PC-3 (cell line): ENCODE measurements at regions not wholly inside any gene's neighbourhood (a gene's known extent, or its start where the extent isn't known, plus 50 kb on each side); places are given as distances from the start of the nearest gene placed in this dataset.

ENCODE experiments used
- ATAC-seq: fragments of 200-7000 bp; cut with Tn5 transposase; 2 replicates; pipeline ENCODE4 v1.9.1; 2020; ENCODE audit warnings: mild to moderate bottlenecking, moderate library complexity
- BruUV-seq: library from RNA; stranded (reverse); fragments of 400-500 nt; replicated peaks from 2 replicates; lab custom pipeline; 2021; lab: Mats Ljungman, UMichigan
- CTCF ChIA-PET: fragments of 300-600 bp; sonication (Branson Sonifier 250); formaldehyde crosslinking; loops from one replicate; lab custom pipeline; 2022; ENCODE audit warnings: antibody characterized with exemption; lab: Charles Lee
- POLR2A ChIA-PET: fragments of 300-600 bp; sonication (Branson Sonifier 250); formaldehyde crosslinking; loops from one replicate; lab custom pipeline; 2022; ENCODE audit warnings: antibody characterized with exemption; ENCODE audit not compliant: unreplicated experiment; lab: Charles Lee
- DNase-seq: peaks from one replicate; pipeline ENCODE4 v3.0.0-alpha.2; 2015
- H2AFZ ChIP-seq: fragments of 300-600 bp; sonication (generic); 2 replicates; pipeline ENCODE4 v1.6.0; 2016; ENCODE audit warnings: antibody characterized with exemption, low read length
- H3F3A ChIP-seq: fragments of 300-600 bp; sonication (generic); one replicate; pipeline ENCODE4 v1.6.0; 2017; ENCODE audit warnings: antibody characterized with exemption, low read length, control low read depth, mild to moderate bottlenecking; ENCODE audit not compliant: unreplicated experiment
- H3K27ac ChIP-seq: fragments of 300-600 bp; sonication (generic); 2 replicates; pipeline ENCODE4 v1.5.1; 2016; ENCODE audit warnings: mild to moderate bottlenecking, low read length
- H3K27me3 ChIP-seq: fragments of 300-600 bp; sonication (generic); 2 replicates; pipeline ENCODE4 v1.6.1; 2016; ENCODE audit warnings: low read length, mixed read lengths
- H3K36me3 ChIP-seq: fragments of 300-600 bp; sonication (generic); 2 replicates; pipeline ENCODE4 v1.6.1; 2016; ENCODE audit warnings: low read depth, mixed run types, low read length, mixed read lengths
- H3K4me1 ChIP-seq: fragments of 300-600 bp; sonication (generic); 2 replicates; pipeline ENCODE4 v1.5.1; 2016; ENCODE audit warnings: low read length; ENCODE audit not compliant: insufficient read depth
- H3K4me2 ChIP-seq: fragments of 300-600 bp; sonication (generic); 2 replicates; pipeline ENCODE4 v1.6.0; 2016; ENCODE audit warnings: low read length
- H3K4me3 ChIP-seq: fragments of 300-600 bp; sonication (generic); 2 replicates; pipeline ENCODE4 v1.5.1; 2016; ENCODE audit warnings: mild to moderate bottlenecking, low read length, mixed read lengths
- H3K79me2 ChIP-seq: fragments of 300-600 bp; sonication (generic); 2 replicates; pipeline ENCODE4 v1.6.1; 2017; ENCODE audit warnings: low read length, mixed read lengths
- H3K9ac ChIP-seq: fragments of 300-600 bp; sonication (generic); 2 replicates; pipeline ENCODE4 v1.6.0; 2016; ENCODE audit warnings: mild to moderate bottlenecking, low read length
- H3K9me2 ChIP-seq: fragments of 300-600 bp; sonication (generic); replicated peaks from 2 replicates; pipeline ENCODE4 v1.6.1; 2016; ENCODE audit warnings: mixed run types, low read length, mixed read lengths
- H3K9me3 ChIP-seq: fragments of 300-600 bp; sonication (generic); 2 replicates; pipeline ENCODE4 v1.6.1; 2016; ENCODE audit warnings: low read length, mixed read lengths
- H4K20me1 ChIP-seq: fragments of 300-600 bp; sonication (generic); 2 replicates; pipeline ENCODE4 v1.6.1; 2016; ENCODE audit warnings: low read length, mixed read lengths
- EZH2 ChIP-seq: fragments of 300-600 bp; sonication (generic); IDR thresholded peaks from one replicate; pipeline ENCODE4 v1.6.1; 2017; ENCODE audit warnings: antibody characterized with exemption, mild to moderate bottlenecking, low read length; ENCODE audit not compliant: unreplicated experiment
- EZH2phosphoT487 ChIP-seq: fragments of 300-600 bp; sonication (generic); IDR thresholded peaks from 2 replicates; pipeline ENCODE4 v1.6.1; 2018; ENCODE audit warnings: mild to moderate bottlenecking, antibody characterized with exemption, low read length, borderline replicate concordance
- intact Hi-C: fragments of 100-400 bp; cut with micrococcal nuclease; formaldehyde crosslinking; loops from 2 replicates; pipeline ENCODE4 v1.9.0; 2023
- TF ChIP-seq, protein P1 (sequence below): fragments of 300-600 bp; sonication (generic); conservative IDR thresholded peaks from 2 replicates; pipeline ENCODE4 v1.5.1; 2017; ENCODE audit warnings: antibody characterized with exemption, low read depth, mild to moderate bottlenecking, low read length

DNA sequence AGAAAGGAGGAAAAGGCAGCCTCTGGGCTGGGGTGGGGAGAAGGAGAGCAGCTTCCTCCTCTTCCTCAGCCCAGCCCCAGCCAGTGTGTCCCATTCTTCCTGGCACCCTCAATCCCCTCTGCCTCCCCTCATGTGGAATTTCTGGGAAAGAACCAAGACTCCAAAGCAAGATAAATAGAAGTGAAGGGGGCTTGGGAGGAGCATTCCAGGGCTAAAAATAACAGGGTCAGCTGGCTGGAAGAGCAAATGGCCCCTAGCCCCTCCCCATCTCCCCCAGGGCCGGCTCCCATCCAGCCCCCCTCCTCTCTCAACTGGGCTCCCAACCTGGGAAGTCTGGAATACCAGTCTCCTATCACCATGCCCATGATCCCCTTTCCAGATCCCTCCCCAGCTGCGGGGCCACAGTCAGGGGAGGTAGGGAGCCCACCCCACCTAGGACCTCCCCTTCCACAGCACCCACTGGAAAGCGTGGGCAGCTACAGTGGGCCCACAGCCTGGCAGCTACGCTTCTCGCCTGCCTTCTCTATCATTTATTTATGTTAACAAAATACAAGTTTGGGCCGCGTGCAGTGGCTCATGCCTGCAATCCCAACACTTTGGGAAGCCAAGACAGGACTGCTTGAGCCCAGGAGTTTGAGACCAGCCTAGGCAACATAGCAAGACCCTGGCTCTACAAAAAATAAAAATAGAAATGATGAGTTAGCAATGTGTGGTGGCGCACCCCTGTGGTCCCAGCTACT, 88.3 kb downstream of the IRF2BPL start:
- Histone ChIP-seq H4K20me1 (no peaks in the 10 kb centered on the region), H3K9me2 (no peaks in the 10 kb centered on the region), H3F3A (no peaks in the 10 kb centered on the region), H3K36me3 (no peaks in the 10 kb centered on the region), H3K4me2 (no peak overlapping the region), H3K27ac (no peak overlapping the region), H3K4me3 (no peak overlapping the region), H3K9ac (no peak overlapping the region), H3K79me2 (no peaks in the 10 kb centered on the region), H3K27me3 (no peaks in the 10 kb centered on the region), H3K9me3 (no peaks in the 10 kb centered on the region), H2AFZ (no peak overlapping the region), H3K4me1 (peaks cover 4% of the 10 kb centered on the region; the same call in 1 of the 2 replicates)
- ChIA-PET CTCF (no interaction called here), POLR2A (no interaction called here)
- BruUV-seq, result no TSS peak
- DNase-seq (no peak), ATAC-seq (no peak)
- TF ChIP-seq EZH2phosphoT487 (no peak), EZH2 (no peak)
- TF ChIP-seq, protein P1, sequence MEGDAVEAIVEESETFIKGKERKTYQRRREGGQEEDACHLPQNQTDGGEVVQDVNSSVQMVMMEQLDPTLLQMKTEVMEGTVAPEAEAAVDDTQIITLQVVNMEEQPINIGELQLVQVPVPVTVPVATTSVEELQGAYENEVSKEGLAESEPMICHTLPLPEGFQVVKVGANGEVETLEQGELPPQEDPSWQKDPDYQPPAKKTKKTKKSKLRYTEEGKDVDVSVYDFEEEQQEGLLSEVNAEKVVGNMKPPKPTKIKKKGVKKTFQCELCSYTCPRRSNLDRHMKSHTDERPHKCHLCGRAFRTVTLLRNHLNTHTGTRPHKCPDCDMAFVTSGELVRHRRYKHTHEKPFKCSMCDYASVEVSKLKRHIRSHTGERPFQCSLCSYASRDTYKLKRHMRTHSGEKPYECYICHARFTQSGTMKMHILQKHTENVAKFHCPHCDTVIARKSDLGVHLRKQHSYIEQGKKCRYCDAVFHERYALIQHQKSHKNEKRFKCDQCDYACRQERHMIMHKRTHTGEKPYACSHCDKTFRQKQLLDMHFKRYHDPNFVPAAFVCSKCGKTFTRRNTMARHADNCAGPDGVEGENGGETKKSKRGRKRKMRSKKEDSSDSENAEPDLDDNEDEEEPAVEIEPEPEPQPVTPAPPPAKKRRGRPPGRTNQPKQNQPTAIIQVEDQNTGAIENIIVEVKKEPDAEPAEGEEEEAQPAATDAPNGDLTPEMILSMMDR, result no peak
- intact Hi-C loops, result no loop called here

DNA sequence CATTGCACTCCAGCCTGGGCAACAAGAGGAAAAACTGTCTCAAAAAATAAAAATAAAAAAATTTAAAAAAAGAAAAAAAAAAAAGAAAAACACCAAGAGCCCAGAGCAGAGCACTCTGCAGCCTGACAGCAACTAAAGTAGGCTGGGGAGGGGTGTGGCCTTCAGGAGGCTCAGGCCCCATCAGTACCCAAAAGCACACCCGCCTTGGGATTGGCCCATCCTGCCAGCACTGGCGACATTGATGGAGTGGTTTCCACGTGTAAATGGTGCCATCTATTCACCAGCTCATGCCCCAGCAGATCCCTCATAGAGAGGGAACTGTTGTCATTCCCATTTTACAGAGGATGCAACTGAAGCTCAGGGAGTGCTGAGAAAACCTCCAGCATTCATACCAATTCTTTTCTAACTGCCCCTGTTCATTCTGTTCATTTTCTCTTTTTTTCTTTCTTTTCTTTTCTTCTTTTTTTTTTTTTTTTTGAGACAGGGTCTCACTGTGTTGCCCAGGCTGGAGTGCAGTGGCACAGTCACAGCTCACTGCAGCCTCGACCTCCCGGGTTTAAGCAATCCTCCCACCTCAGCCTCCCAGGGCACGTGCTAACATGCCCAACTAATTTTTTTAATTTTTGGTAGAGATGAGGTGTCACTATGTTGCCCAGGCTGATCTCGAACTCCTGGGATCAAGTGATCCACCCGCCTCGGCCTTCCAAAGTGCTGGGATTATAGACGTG, 89.3 kb downstream of the IRF2BPL start:
- no peak overlapping the region for H3K27ac ChIP-seq
- no peak overlapping the region for H2AFZ ChIP-seq

More for the DNA sequence above, 89.3 kb downstream of the IRF2BPL start:
- ChIA-PET POLR2A (no interaction called here), CTCF (no interaction called here)
- ATAC-seq (no peak), DNase-seq (no peak)
- no peaks in the 10 kb centered on the region for H3K79me2 ChIP-seq
- TF ChIP-seq, protein P1, result no peak
- no peak for TF ChIP-seq EZH2
- TF ChIP-seq EZH2phosphoT487, result no peak
- no peaks in the 10 kb centered on the region for H3K4me1 ChIP-seq
- no peak overlapping the region for H3K4me3 ChIP-seq
- intact Hi-C loops, result no loop called here
- H4K20me1 ChIP-seq, result no peaks in the 10 kb centered on the region
- H3K9me2 ChIP-seq, result no peaks in the 10 kb centered on the region
- no peaks in the 10 kb centered on the region for H3K36me3 ChIP-seq
- H3F3A ChIP-seq, result no peaks in the 10 kb centered on the region
- no peak overlapping the region for H3K9ac ChIP-seq
- H3K9me3 ChIP-seq, result no peaks in the 10 kb centered on the region
- no TSS peak for BruUV-seq
- no peak overlapping the region for H3K4me2 ChIP-seq
- no peaks in the 10 kb centered on the region for H3K27me3 ChIP-seq
